SW480 (cell line): ENCODE measurements at regions not wholly inside any gene's neighbourhood (a gene's known extent, or its start where the extent isn't known, plus 50 kb on each side); places are given as distances from the start of the nearest gene placed in this dataset.
A peak's percentile ranks its signal among the peaks of the same experiment; 100 is the strongest.
"Not testable (repeated sequence)": the region's sequence is repeated elsewhere in the genome, so short reads cannot be mapped to it uniquely, and the experiment has no call there.

Experiments used
- DNase-seq: peaks from one replicate; pipeline ENCODE4 v3.0.0-alpha.2; 2016; ENCODE audit warnings: low spot score

- not testable (repeated sequence) for DNase-seq
Measured at GRCh38 chr2:111425789-111426201, 305.1 kb downstream of the BCL2L11 start.

GRCh38 chr2:111427346-111427745 is 306.6 kb downstream of the BCL2L11 start:
- not testable (repeated sequence) for DNase-seq

- not testable (repeated sequence) for DNase-seq
Measured at GRCh38 chr2:111428915-111429314, 308.2 kb downstream of the BCL2L11 start.

- not testable (repeated sequence) for DNase-seq
Measured at GRCh38 chr2:111429353-111429752, 308.6 kb downstream of the BCL2L11 start.

- not testable (repeated sequence) for DNase-seq
Measured at GRCh38 chr2:111430817-111431661, 310.3 kb downstream of the BCL2L11 start.

DNA sequence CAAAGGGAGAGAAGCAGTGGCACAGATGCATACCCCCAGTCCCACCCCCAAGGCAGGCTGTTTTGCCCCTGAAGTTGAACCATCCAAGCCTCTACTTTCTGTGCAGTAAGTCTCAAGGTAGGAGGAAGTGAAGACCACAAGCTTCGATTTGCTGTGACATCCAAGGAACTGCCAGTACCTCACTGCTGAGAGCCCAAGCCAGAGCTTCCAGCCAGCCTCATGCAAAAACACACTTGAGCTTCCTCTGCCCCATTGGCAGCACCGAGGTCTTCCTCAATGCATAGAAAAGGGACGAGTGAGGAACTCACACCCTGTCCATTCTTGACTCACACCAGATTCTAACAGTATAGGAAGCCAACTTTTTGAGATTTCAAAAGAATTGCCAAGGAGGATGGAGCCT is 311.7 kb downstream of the BCL2L11 start:
- not testable (repeated sequence) for DNase-seq

DNA sequence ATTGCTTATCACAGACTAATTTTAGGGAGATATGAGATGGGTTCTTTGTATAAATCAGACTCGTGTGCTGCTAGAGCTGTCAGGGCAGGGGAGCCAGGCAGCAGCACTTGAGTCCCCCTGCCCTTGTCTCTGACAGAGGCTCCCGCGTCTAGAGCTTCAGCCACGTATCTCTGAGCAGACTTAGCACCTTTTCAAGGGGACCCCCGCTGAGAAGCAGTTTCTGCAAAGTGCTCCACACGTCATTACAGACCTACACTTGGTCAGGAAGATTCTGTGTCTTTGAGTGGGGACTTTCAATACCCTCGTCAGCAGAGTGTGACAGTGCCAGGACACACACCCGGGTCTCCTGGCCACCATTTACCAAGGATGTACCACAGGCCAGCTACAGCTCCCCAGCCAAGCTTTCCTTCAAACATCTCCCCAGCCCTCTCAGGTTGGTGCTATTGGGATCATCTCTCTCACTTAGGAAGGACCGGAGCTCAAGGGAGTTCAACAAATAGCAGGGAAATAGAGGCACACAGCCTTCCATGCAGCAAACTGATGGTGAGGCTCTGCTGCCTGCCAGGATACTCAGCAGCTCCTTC is 312.3 kb downstream of the BCL2L11 start:
- DNase-seq, result not testable (repeated sequence)

GRCh38 chr2:111433892-111434607 is 313.3 kb downstream of the BCL2L11 start:
- DNase-seq, result peak; percentile 81

DNA sequence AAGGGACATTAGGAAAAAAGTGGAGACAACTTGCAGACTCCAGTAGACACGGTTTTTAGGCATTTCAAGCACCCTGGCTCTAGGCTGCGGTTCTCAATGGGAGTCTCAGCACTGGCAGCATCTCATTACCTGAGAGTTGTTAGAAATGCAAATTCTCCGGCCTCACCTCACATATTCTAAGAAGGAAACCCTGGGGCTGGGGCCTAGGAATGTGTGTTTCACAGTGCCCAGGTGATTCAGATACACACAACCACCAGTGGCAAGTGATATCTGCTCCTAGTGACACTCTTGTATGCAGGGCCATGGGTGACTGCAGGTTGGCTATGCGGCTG is 313.9 kb downstream of the BCL2L11 start:
- DNase-seq, result not testable (repeated sequence)

DNA sequence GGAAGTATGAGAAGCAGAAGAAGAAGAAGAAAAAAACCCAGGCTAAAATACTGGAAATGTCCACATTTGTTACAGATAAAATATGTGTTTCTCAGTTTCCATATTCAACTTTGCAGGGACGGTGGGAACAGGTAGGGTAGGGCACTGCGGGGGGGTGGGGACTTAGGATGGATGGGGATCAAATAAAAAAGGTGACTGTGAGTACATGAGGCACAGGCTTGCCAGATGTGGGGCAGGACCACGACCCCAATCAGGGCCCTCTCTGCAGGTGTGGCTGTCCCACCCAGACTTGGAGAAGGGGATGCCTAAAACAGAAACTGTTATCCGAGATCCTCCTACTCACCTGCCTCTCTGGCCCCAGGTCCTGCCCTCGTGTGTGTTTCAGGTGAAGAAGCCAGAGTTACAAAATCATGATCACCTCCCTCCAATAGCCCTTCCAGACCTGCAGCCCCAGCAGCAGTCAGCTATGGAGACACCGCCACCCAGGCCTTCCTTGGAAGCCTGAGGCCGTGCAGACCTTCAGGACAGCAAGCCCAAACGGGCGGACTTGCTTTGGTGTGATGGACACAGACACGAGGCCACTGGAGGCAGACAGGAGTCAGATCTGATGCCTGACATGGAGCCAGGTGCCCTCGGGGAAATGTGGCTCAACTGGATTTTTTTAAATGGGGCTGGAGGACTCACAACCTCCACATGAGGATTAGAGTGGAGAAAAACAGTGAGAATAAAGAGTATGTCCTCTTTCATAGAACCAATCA is 315.0 kb downstream of the BCL2L11 start:
- not testable (repeated sequence) for DNase-seq

- DNase-seq, result not testable (repeated sequence)
Measured at GRCh38 chr2:111436411-111436810, 315.7 kb downstream of the BCL2L11 start.

DNA sequence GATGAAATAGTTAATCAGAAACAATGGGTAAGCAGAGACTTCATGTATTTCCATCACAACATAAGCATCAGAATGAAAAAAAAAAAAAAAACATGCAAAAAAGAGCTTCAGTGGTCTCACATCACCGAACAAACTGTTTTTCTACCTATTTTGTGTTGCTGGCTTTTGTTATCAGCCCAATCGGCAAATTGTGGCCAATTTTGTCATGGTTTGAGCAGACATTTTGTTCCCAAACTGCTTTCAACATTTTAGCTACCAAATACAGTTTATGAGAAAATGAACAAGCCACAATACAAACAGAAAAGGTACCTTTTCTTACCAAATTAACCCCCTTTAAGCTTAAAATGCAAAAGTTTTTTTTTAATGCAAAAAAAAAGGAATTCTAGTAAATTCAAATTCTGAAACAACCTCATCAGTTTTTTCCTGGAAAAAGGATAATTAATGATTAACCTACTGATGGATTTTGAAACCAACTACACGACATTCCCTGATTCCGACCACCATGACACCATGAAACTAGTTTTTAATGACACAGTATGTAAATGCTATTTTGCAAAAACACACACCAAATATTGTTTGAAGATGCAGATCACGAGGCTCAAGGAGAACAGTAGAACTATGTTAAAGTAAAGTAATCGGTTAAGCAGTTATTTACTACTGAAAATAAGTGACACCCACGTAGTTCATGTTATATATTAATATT is 316.7 kb downstream of the BCL2L11 start:
- DNase-seq, result not testable (repeated sequence)

- DNase-seq, result not testable (repeated sequence)
Measured at GRCh38 chr2:111438161-111438560, 317.4 kb downstream of the BCL2L11 start.

DNA sequence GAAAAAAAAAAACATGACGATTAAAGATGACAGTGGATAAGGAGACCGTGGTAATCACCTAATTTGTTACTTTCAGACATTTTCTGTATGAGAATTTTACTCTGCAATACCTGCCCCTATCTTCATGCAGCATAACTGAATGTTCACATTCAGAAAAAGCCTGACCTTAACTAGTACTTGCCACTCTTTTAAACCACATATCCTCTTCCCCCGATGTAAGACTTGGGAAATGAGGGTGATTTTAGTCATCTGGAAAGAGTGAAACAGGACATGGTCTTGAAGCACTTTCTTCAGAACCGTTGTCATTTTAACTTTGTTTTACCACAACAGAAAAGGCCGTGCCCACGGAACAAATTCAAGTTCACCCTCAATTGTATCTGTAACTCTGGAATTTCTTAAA is 318.5 kb downstream of the BCL2L11 start:
- not testable (repeated sequence) for DNase-seq

DNA sequence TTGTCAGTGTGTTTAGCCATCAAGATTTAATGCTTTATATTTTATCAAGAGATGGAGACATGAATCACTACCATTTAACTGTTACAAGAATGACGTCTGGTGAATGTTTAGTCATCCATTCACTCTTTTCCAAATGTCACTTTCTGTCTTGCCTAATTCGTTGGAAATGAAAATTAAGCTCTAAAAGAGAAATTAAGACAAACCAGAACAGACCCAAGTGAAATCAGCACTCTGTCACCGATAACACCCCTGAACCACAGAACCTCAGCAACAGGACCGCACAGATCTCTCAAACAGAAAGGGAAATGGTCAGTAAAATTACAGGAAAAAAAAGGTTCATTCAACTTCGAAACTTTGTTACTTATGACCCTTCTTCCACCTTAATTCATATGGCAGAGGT is 320.9 kb downstream of the BCL2L11 start:
- not testable (repeated sequence) for DNase-seq

DNA sequence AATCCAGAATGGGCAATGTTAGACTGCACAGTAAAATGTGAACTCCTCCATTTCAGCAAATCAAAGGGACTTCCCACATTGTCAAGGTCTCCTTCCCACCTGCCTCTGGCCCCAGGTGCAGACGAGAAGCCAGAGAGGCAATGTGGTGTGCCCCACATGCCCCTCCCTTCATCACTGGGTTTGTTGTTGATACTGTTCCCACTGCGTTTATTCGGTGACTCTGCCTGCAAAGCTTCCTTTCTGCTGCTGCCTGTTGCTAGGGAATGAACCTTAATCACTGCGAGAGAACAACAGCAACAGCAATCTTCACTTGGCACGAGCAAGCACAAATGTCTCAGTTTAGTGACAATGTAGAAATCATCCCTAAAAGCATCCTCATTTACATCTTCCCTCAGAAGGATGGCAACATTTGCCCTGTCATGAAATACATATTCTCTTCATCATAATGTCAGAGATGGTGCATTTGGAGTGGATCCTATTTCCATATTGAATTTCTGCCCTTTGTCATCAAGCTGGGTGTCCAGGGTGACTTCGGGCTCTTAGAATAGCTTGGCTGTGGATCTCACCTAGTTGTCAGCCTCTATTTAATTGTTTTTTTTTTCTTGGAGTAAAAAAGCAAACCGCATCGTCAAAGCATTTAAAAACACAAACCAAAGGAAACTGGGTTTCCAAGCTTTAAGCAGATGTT is 322.2 kb downstream of the BCL2L11 start:
- DNase-seq, result not testable (repeated sequence)

DNA sequence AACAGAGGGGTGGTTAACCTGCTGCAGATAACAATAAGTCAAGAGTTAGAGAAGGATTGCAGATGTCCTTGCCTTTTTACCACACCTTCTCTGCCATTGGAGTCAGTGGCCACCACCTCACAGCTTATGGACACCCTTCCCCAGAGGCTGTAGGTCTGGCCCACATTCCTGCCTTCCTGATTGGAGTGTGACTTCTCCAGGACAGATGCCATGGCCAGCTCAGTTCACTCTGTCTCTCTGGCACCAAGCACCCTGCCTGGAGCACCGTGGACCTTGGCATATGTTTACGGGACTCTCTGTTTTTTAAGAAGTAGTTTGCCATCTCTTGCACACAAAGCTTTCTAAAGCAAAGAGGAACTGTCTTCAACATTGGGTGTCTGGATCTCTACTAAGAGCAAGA is 323.8 kb downstream of the BCL2L11 start:
- not testable (repeated sequence) for DNase-seq

DNA sequence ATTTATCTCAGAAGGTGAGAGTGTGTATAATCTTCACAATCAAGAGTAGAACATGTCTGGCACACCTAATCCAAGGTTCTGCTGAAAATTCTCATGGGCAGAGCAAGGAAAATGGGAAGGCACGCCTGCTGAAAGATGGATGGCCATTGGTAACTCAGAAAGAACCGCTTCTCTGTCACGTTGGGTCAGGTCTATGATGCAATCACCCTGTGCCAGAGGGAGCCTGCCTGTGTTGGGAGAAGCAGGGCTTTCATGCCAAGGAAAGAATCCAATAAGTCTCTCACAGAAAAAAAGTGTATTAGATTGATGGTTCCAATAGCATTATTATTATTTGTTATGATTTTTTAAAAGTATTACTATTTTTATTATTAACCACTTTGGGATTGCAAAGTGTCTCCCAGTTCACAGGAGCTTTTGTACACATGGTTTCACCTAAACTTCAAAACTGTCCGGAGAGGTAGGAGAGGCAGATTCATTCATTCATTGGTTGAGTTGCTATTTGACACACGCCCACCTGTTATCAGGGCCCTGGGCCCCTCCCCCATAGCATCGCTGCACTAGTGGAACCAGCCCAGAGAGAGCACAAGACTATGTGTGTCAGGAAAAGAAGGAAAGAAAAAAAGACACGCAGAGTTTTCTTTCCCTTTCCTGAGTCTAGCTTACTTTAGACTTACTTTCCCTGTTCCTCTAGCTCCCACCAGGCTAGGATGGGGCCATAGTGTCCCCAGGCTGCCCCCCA is 324.6 kb downstream of the BCL2L11 start:
- DNase-seq, result not testable (repeated sequence)

- DNase-seq, result not testable (repeated sequence)
Measured at GRCh38 chr2:111445941-111446340, 325.2 kb downstream of the BCL2L11 start.

- DNase-seq, result not testable (repeated sequence)
Measured at GRCh38 chr2:111447482-111447881, 326.8 kb downstream of the BCL2L11 start.
